ENCODE measurements at regions not wholly inside any gene's neighbourhood (a gene's known extent, or its start where the extent isn't known, plus 50 kb on each side); places are given as distances from the start of the nearest gene placed in this dataset.
"Not testable (repeated sequence)": the region's sequence is repeated elsewhere in the genome, so short reads cannot be mapped to it uniquely, and the experiment has no call there.

GRCh38 chr7:130789436-130789835 lies 55.4 kb upstream of the KLF14 start:
- DNase-seq: no peak

GRCh38 chr7:130791746-130792145 lies 57.7 kb upstream of the KLF14 start:
- DNase-seq: no peak

- DNase-seq: no peak
These were observed 60.0 kb upstream of the KLF14 start for GRCh38 chr7:130793855-130794618.

- no peak for DNase-seq
These were observed 60.6 kb upstream of the KLF14 start for GRCh38 chr7:130794619-130794922.

- not testable (repeated sequence) for DNase-seq
These were observed 62.4 kb upstream of the KLF14 start for GRCh38 chr7:130796425-130796824.

- no peak for DNase-seq
These were observed 69.1 kb upstream of the KLF14 start for GRCh38 chr7:130803127-130803526.

- DNase-seq: no peak
These were observed 70.2 kb upstream of the KLF14 start for GRCh38 chr7:130804220-130804619.

- not testable (repeated sequence) for DNase-seq
These were observed 78.8 kb upstream of the KLF14 start for GRCh38 chr7:130812819-130813218.

GRCh38 chr7:130814778-130815335 lies 80.8 kb upstream of the KLF14 start:
- no peak for DNase-seq

GRCh38 chr7:130818056-130818455 lies 84.0 kb upstream of the KLF14 start:
- DNase-seq: no peak

GRCh38 chr7:130821864-130822263 lies 87.9 kb upstream of the KLF14 start:
- no peak for DNase-seq

- DNase-seq: no peak
These were observed 88.6 kb upstream of the KLF14 start for GRCh38 chr7:130822642-130823041.

GRCh38 chr7:130823060-130823459 lies 89.1 kb upstream of the KLF14 start:
- DNase-seq: no peak

GRCh38 chr7:130825819-130826218 lies 91.8 kb upstream of the KLF14 start:
- no peak for DNase-seq

- DNase-seq: no peak
These were observed 95.4 kb upstream of the KLF14 start for GRCh38 chr7:130829415-130829814.

- no peak for DNase-seq
These were observed 97.3 kb upstream of the KLF14 start for GRCh38 chr7:130831322-130831721.

GRCh38 chr7:130831817-130832481 lies 97.9 kb upstream of the KLF14 start:
- no peak for DNase-seq

GRCh38 chr7:130838738-130839137 lies 104.7 kb upstream of the KLF14 start:
- no peak for DNase-seq

- DNase-seq: no peak
These were observed 106.6 kb upstream of the KLF14 start for GRCh38 chr7:130840599-130840998.

- no peak for DNase-seq
These were observed 107.4 kb upstream of the KLF14 start for GRCh38 chr7:130841416-130841815.

- no peak for DNase-seq
These were observed 109.7 kb upstream of the KLF14 start for GRCh38 chr7:130843703-130844102.

- DNase-seq: no peak
These were observed 111.0 kb upstream of the KLF14 start for GRCh38 chr7:130844811-130845580.

- DNase-seq: no peak
These were observed 111.6 kb upstream of the KLF14 start for GRCh38 chr7:130845581-130846085.

Measured in activated CD4-positive, alpha-beta T cell treated with anti-CD3 and anti-CD28 coated beads, Interleukin-2, amount 50 U/mL, for 1 hour (primary cell).